GM10266 (cell line): ENCODE measurements at regions not wholly inside any gene's neighbourhood (a gene's known extent, or its start where the extent isn't known, plus 50 kb on each side); places are given as distances from the start of the nearest gene placed in this dataset.

Experiments used
- DNase-seq: peaks from one replicate; pipeline ENCODE4 v3.0.0; 2012; ENCODE audit errors: extremely low spot score
- TF ChIP-seq, protein P1 (sequence below): IDR thresholded peaks from 2 replicates; pipeline ENCODE4 v1.5.1; 2012; ENCODE audit warnings: mild to moderate bottlenecking, low read depth; ENCODE audit not compliant: control insufficient read depth, insufficient read depth; ENCODE audit errors: missing control alignments

GRCh38 chr10:118805146-118805545, 50.4 kb upstream of the CACUL1 start:
- TF ChIP-seq, protein P1, sequence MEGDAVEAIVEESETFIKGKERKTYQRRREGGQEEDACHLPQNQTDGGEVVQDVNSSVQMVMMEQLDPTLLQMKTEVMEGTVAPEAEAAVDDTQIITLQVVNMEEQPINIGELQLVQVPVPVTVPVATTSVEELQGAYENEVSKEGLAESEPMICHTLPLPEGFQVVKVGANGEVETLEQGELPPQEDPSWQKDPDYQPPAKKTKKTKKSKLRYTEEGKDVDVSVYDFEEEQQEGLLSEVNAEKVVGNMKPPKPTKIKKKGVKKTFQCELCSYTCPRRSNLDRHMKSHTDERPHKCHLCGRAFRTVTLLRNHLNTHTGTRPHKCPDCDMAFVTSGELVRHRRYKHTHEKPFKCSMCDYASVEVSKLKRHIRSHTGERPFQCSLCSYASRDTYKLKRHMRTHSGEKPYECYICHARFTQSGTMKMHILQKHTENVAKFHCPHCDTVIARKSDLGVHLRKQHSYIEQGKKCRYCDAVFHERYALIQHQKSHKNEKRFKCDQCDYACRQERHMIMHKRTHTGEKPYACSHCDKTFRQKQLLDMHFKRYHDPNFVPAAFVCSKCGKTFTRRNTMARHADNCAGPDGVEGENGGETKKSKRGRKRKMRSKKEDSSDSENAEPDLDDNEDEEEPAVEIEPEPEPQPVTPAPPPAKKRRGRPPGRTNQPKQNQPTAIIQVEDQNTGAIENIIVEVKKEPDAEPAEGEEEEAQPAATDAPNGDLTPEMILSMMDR, result no peak
- DNase-seq, result no peak

DNA sequence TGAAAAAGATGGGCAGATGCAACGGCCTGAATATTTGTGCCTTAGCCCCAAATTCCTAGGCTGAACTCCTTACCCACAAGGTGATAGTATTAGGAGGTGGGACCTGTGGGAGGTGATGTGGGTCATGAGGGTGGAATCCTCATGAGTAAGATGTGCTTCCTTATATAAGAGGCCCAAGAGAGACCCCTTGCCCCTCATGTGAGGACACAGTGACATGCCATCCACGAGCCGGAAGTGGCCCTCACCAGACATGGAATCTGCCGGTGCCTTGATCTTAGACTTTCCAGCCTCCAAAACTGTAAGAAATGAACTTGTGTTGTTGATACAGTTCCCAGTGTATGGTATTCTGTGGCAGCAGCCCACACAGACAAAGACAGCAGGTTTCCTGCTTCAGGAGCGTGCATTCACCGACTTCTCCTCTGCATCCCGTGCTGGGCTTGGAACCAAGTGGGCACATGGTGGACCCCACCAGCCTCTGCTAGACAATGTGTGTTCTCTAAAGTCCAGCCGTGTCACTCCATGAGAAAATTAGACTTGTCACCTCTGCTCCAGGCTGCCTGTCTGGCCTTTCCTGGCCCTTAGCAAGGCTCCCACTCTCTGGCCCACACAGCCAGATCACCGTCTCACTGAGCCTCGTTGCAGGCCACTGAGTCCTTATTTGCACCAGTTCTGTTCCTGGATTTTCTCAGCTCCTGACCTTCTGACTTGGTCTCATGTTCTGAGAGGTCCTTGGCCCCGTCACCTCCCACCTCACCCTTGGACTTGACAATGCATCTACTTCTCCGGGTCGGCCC, 52.9 kb upstream of the CACUL1 start:
- DNase-seq, result no peak
- TF ChIP-seq, protein P1, result no peak

DNA sequence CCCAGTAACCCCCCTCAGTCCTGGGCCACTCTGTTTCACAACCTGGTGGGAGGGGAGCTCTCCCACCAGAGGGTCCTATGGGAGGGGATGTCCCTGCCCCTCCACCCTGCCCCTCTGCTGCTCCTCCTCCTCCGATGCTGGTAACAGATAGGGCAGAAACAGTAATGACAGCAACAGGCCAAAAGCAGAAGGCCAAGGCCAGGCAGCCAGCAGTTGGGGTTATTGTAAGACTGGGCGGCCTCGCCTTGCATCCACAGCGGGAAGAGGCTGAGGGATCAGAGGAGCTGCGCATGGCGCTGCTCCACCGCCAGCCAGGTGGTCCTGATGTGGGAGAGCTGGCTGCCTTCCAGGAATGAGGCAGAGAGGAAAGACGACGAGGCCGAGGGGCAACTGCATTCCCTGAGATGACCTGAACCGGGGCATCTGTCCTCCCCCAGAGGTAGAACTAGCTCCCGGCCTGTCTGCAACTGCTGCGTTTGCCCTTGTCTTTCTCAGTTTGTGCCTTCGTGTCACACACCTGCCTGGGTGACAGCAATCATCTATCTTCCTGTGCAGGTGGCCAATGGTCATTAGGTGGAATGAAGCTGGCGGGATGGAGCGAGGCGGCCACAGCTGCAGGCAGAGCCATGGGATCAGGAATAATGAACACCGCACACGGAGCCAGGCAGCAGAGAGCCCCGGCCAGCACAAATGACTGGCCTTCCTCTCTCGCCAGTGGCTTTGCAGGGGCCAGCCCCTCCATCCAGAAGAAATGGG, 54.0 kb upstream of the CACUL1 start:
- TF ChIP-seq, protein P1, result no peak

GRCh38 chr10:118809357-118810220, 54.8 kb upstream of the CACUL1 start:
- TF ChIP-seq, protein P1, result no peak
- no peak for DNase-seq

More for the DNA sequence above, 54.0 kb upstream of the CACUL1 start:
- no peak for DNase-seq

GRCh38 chr10:118810796-118811505, 56.2 kb upstream of the CACUL1 start:
- TF ChIP-seq, protein P1, result no peak
- DNase-seq, result no peak

DNA sequence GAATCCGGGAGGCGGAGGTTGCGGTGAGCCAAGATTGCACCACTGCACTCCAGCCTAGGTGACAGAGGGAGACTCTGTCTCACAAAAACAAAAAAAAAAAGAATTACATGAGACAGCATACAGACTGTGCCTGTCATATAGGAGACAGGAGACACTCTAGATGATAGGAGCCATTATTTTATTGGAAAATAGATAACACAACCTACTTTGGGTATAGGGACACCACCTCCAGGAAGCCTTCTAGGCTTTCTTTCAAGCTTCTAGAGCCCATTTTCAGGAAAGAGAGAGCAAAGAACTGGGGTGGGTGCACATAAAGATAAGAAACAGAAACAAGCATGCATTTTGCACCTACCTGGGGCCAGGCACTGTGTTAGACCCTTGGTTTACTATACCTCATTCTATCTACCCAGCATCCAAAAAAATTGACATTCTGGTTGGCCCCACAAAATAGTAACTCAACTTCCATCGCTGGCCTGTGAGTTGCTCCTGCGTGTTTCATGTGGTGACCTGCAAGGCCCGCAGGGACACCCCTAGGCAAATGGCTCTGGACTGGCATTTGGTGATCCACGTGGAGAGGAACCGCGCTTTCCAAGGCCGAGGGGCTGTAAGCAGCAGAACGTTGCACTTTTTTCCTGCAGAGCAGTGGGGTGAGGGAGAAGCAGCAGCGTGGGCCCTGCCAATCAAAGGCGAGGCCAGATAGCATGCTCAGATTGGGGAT, 57.1 kb upstream of the CACUL1 start:
- TF ChIP-seq, protein P1, result no peak
- no peak for DNase-seq
